SKM-1 treated with dmso at 0.1 percent for 144 hours (cell line): ENCODE measurements at regions not wholly inside any gene's neighbourhood (a gene's known extent, or its start where the extent isn't known, plus 50 kb on each side); places are given as distances from the start of the nearest gene placed in this dataset.

Experiments
- DNase-seq: peaks from one replicate; lab custom pipeline; 2025; ENCODE audit not compliant: unreplicated experiment; lab: John Stamatoyannopoulos, UW

GRCh38 chr1:106465666-106466065 is 590.8 kb upstream of the PRMT6 start:
- no peak for DNase-seq

- no peak for DNase-seq
These were observed 575.8 kb upstream of the PRMT6 start for GRCh38 chr1:106480629-106481028.

- no peak for DNase-seq
These were observed 563.6 kb upstream of the PRMT6 start for GRCh38 chr1:106492880-106493279.

- DNase-seq, result no peak
These were observed 561.8 kb upstream of the PRMT6 start for GRCh38 chr1:106494646-106495045.

GRCh38 chr1:106498238-106498637 is 558.2 kb upstream of the PRMT6 start:
- DNase-seq, result no peak

- no peak for DNase-seq
These were observed 553.8 kb upstream of the PRMT6 start for GRCh38 chr1:106502659-106503058.

- DNase-seq, result no peak
These were observed 541.1 kb upstream of the PRMT6 start for GRCh38 chr1:106515375-106515774.

GRCh38 chr1:106517224-106517623 is 539.2 kb upstream of the PRMT6 start:
- no peak for DNase-seq

GRCh38 chr1:106523497-106523896 is 533.0 kb upstream of the PRMT6 start:
- DNase-seq, result no peak

- no peak for DNase-seq
These were observed 531.8 kb upstream of the PRMT6 start for GRCh38 chr1:106524631-106525030.

- DNase-seq, result no peak
These were observed 529.8 kb upstream of the PRMT6 start for GRCh38 chr1:106526650-106527049.

GRCh38 chr1:106534612-106535011 is 521.9 kb upstream of the PRMT6 start:
- DNase-seq, result no peak

- DNase-seq, result no peak
These were observed 519.7 kb upstream of the PRMT6 start for GRCh38 chr1:106536741-106537140.

- DNase-seq, result no peak
These were observed 507.7 kb upstream of the PRMT6 start for GRCh38 chr1:106548726-106549125.

- no peak for DNase-seq
These were observed 502.2 kb upstream of the PRMT6 start for GRCh38 chr1:106554294-106554693.

- DNase-seq, result no peak
These were observed 500.9 kb upstream of the PRMT6 start for GRCh38 chr1:106555571-106555970.

GRCh38 chr1:106564192-106564591 is 492.3 kb upstream of the PRMT6 start:
- DNase-seq, result no peak

- no peak for DNase-seq
These were observed 488.1 kb upstream of the PRMT6 start for GRCh38 chr1:106568201-106568974.

GRCh38 chr1:106571109-106571508 is 485.4 kb upstream of the PRMT6 start:
- no peak for DNase-seq

GRCh38 chr1:106584107-106584506 is 472.4 kb upstream of the PRMT6 start:
- DNase-seq, result no peak

GRCh38 chr1:106584676-106585075 is 471.8 kb upstream of the PRMT6 start:
- no peak for DNase-seq

- DNase-seq, result no peak
These were observed 455.8 kb upstream of the PRMT6 start for GRCh38 chr1:106600626-106601025.

- no peak for DNase-seq
These were observed 452.9 kb upstream of the PRMT6 start for GRCh38 chr1:106603616-106604015.
